SK-N-SH treated with all-trans-retinoic acid at 6 μM for 48 hours (cell line): ENCODE measurements at regions not wholly inside any gene's neighbourhood (a gene's known extent, or its start where the extent isn't known, plus 50 kb on each side); places are given as distances from the start of the nearest gene placed in this dataset.

ENCODE experiments used
- ATAC-seq: fragments of 200-7000 bp; cut with Tn5 transposase; 3 replicates; pipeline ENCODE4 v1.9.1; 2020; ENCODE audit warnings: mild to moderate bottlenecking, moderate library complexity
- ARNTL ChIP-seq: fragments of 450-650 bp; formaldehyde crosslinking; IDR thresholded peaks from 2 replicates; pipeline ENCODE4 v1.5.0; 2020; ENCODE audit warnings: low read depth, mild to moderate bottlenecking, moderate library complexity, borderline replicate concordance
- BACH2 ChIP-seq: fragments of 250-450 bp; sonication (Bioruptor Pico); IDR thresholded peaks from 2 replicates; pipeline ENCODE4 v1.9.0; 2021; ENCODE audit warnings: mild to moderate bottlenecking, borderline replicate concordance
- CSDC2 ChIP-seq: fragments of 250-450 bp; sonication (Bioruptor Pico); IDR thresholded peaks from 2 replicates; pipeline ENCODE4 v1.5.0; 2020; ENCODE audit warnings: mild to moderate bottlenecking, moderate library complexity
- ESRRG ChIP-seq: fragments of 250-450 bp; sonication (Bioruptor Pico); IDR thresholded peaks from 2 replicates; pipeline ENCODE4 v1.6.1; 2021; ENCODE audit warnings: mild to moderate bottlenecking
- GLIS3 ChIP-seq: fragments of 250-450 bp; sonication (Bioruptor Pico); IDR thresholded peaks from 2 replicates; pipeline ENCODE4 v1.5.0; 2020; ENCODE audit warnings: mild to moderate bottlenecking, moderate library complexity
- ISL1 ChIP-seq: fragments of 250-450 bp; sonication (Bioruptor Pico); IDR thresholded peaks from 2 replicates; pipeline ENCODE4 v2.1.2; 2022; ENCODE audit warnings: mild to moderate bottlenecking, moderate library complexity
- OSR1 ChIP-seq: fragments of 250-450 bp; sonication (Bioruptor Pico); IDR thresholded peaks from 2 replicates; pipeline ENCODE4 v1.8.0; 2022; ENCODE audit warnings: moderate library complexity, mild to moderate bottlenecking, inconsistent platforms
- PPARA ChIP-seq: fragments of 250-450 bp; sonication (Bioruptor Pico); IDR thresholded peaks from 2 replicates; pipeline ENCODE4 v1.5.0; 2020; ENCODE audit warnings: mild to moderate bottlenecking, borderline replicate concordance
- RARB ChIP-seq: fragments of 250-450 bp; sonication (Bioruptor Pico); IDR thresholded peaks from 2 replicates; pipeline ENCODE4 v1.8.0; 2021; ENCODE audit warnings: mild to moderate bottlenecking, moderate library complexity
- SNAI2 ChIP-seq: fragments of 250-450 bp; sonication (Bioruptor Pico); IDR thresholded peaks from 2 replicates; pipeline ENCODE4 v1.5.0; 2020; ENCODE audit warnings: mild to moderate bottlenecking, moderate library complexity
- TCF4 ChIP-seq: fragments of 250-450 bp; sonication (Bioruptor Pico); IDR thresholded peaks from 2 replicates; pipeline ENCODE4 v1.8.0; 2021; ENCODE audit warnings: mild to moderate bottlenecking, moderate library complexity, borderline replicate concordance
- TOX ChIP-seq: fragments of 250-450 bp; sonication (Bioruptor Pico); IDR thresholded peaks from 2 replicates; pipeline ENCODE4 v1.8.0; 2021; ENCODE audit warnings: mild to moderate bottlenecking, moderate library complexity, borderline replicate concordance
- ZC3H10 ChIP-seq: fragments of 250-450 bp; sonication (Bioruptor Pico); IDR thresholded peaks from 2 replicates; pipeline ENCODE4 v1.5.1; 2021; ENCODE audit warnings: mild to moderate bottlenecking, moderate library complexity
- ZFP3 ChIP-seq: fragments of 250-450 bp; sonication (Bioruptor Pico); IDR thresholded peaks from 2 replicates; pipeline ENCODE4 v1.5.0; 2020; ENCODE audit warnings: mild to moderate bottlenecking, moderate library complexity
- ZFP30 ChIP-seq: fragments of 450-650 bp; formaldehyde crosslinking; IDR thresholded peaks from 2 replicates; pipeline ENCODE4 v1.5.0; 2022; ENCODE audit warnings: mild to moderate bottlenecking, moderate library complexity
- ZNF565 ChIP-seq: fragments of 450-650 bp; formaldehyde crosslinking; conservative IDR thresholded peaks from 2 replicates; pipeline ENCODE4 v1.5.0; 2020; ENCODE audit warnings: low read depth, mild to moderate bottlenecking, moderate library complexity
- ZNF70 ChIP-seq: fragments of 450-650 bp; formaldehyde crosslinking; IDR thresholded peaks from 2 replicates; pipeline ENCODE4 v1.5.0; 2020; ENCODE audit warnings: mild to moderate bottlenecking, moderate library complexity
- ZNF8 ChIP-seq: fragments of 450-650 bp; formaldehyde crosslinking; IDR thresholded peaks from 2 replicates; pipeline ENCODE4 v1.5.0; 2020; ENCODE audit warnings: mild to moderate bottlenecking, moderate library complexity
- TF ChIP-seq, protein P1 (sequence below): fragments of 250-450 bp; sonication (Bioruptor Pico); IDR thresholded peaks from 2 replicates; pipeline ENCODE4 v1.8.0; 2020; ENCODE audit warnings: mild to moderate bottlenecking, moderate library complexity, borderline replicate concordance
- TF ChIP-seq, protein P2 (sequence below): fragments of 250-450 bp; sonication (Bioruptor Pico); IDR thresholded peaks from 2 replicates; pipeline ENCODE4 v1.8.0; 2021; ENCODE audit warnings: low read depth, mild to moderate bottlenecking, moderate library complexity, borderline replicate concordance
- TF ChIP-seq, protein P3 (sequence below): fragments of 250-450 bp; sonication (Bioruptor Pico); IDR thresholded peaks from 2 replicates; pipeline ENCODE4 v1.5.0; 2020; ENCODE audit warnings: mild to moderate bottlenecking, moderate library complexity

DNA sequence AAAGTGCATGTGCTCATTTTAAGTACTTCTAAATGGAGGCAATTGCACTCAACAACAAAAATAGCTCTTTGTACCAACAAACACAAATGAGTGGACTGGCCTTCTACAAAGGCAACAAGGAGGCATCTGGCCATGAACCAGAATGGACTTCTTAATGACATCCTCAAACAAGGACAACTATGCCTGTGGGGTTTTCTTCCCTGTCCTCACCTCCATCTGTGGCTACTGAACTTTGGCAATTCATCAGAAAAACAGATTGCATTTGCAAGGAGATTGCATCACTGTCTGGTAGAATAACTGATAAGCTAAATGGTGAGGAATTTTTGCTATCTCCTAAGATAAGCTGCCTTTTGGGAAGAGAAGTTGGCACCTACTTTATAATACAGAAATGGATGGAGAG is 447.3 kb upstream of the CCNG1 start (continued):
- TF ChIP-seq ESRRG: no peak
- no peak for TF ChIP-seq ZNF565 (CRISPR knock-in tag)
- TF ChIP-seq PPARA (CRISPR knock-in tag): no peak
- TF ChIP-seq OSR1 (CRISPR knock-in tag): no peak
- no peak for TF ChIP-seq ZC3H10 (CRISPR knock-in tag)
- no peak for TF ChIP-seq TCF4 (CRISPR knock-in tag)
- TF ChIP-seq CSDC2 (CRISPR knock-in tag): no peak
- TF ChIP-seq ARNTL: no peak
- TF ChIP-seq BACH2 (CRISPR knock-in tag): no peak
- TF ChIP-seq GLIS3 (CRISPR knock-in tag): no peak
- no peak for TF ChIP-seq ZFP30

GRCh38 chr5:162990856-162991497 is 446.4 kb upstream of the CCNG1 start:
- TF ChIP-seq ISL1 (CRISPR knock-in tag): no peak
- no peak for TF ChIP-seq PPARA (CRISPR knock-in tag)
- TF ChIP-seq ZNF8 (CRISPR knock-in tag): no peak
- no peak for TF ChIP-seq ARNTL
- TF ChIP-seq ZNF565 (CRISPR knock-in tag): no peak
- TF ChIP-seq OSR1 (CRISPR knock-in tag): no peak
- TF ChIP-seq, protein P1, sequence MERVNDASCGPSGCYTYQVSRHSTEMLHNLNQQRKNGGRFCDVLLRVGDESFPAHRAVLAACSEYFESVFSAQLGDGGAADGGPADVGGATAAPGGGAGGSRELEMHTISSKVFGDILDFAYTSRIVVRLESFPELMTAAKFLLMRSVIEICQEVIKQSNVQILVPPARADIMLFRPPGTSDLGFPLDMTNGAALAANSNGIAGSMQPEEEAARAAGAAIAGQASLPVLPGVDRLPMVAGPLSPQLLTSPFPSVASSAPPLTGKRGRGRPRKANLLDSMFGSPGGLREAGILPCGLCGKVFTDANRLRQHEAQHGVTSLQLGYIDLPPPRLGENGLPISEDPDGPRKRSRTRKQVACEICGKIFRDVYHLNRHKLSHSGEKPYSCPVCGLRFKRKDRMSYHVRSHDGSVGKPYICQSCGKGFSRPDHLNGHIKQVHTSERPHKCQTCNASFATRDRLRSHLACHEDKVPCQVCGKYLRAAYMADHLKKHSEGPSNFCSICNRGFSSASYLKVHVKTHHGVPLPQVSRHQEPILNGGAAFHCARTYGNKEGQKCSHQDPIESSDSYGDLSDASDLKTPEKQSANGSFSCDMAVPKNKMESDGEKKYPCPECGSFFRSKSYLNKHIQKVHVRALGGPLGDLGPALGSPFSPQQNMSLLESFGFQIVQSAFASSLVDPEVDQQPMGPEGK (CRISPR knock-in tag): no peak
- TF ChIP-seq RARB (CRISPR knock-in tag): no peak
- TF ChIP-seq TOX (CRISPR knock-in tag): no peak
- TF ChIP-seq ESRRG: no peak
- no peak for TF ChIP-seq ZFP3 (CRISPR knock-in tag)
- no peak for TF ChIP-seq TCF4 (CRISPR knock-in tag)
- no peak for TF ChIP-seq ZC3H10 (CRISPR knock-in tag)
- no peak for TF ChIP-seq BACH2 (CRISPR knock-in tag)
- TF ChIP-seq, protein P2, sequence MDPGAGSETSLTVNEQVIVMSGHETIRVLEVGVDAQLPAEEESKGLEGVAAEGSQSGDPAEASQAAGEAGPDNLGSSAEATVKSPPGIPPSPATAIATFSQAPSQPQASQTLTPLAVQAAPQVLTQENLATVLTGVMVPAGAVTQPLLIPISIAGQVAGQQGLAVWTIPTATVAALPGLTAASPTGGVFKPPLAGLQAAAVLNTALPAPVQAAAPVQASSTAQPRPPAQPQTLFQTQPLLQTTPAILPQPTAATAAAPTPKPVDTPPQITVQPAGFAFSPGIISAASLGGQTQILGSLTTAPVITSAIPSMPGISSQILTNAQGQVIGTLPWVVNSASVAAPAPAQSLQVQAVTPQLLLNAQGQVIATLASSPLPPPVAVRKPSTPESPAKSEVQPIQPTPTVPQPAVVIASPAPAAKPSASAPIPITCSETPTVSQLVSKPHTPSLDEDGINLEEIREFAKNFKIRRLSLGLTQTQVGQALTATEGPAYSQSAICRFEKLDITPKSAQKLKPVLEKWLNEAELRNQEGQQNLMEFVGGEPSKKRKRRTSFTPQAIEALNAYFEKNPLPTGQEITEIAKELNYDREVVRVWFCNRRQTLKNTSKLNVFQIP (CRISPR knock-in tag): no peak
- TF ChIP-seq, protein P3, sequence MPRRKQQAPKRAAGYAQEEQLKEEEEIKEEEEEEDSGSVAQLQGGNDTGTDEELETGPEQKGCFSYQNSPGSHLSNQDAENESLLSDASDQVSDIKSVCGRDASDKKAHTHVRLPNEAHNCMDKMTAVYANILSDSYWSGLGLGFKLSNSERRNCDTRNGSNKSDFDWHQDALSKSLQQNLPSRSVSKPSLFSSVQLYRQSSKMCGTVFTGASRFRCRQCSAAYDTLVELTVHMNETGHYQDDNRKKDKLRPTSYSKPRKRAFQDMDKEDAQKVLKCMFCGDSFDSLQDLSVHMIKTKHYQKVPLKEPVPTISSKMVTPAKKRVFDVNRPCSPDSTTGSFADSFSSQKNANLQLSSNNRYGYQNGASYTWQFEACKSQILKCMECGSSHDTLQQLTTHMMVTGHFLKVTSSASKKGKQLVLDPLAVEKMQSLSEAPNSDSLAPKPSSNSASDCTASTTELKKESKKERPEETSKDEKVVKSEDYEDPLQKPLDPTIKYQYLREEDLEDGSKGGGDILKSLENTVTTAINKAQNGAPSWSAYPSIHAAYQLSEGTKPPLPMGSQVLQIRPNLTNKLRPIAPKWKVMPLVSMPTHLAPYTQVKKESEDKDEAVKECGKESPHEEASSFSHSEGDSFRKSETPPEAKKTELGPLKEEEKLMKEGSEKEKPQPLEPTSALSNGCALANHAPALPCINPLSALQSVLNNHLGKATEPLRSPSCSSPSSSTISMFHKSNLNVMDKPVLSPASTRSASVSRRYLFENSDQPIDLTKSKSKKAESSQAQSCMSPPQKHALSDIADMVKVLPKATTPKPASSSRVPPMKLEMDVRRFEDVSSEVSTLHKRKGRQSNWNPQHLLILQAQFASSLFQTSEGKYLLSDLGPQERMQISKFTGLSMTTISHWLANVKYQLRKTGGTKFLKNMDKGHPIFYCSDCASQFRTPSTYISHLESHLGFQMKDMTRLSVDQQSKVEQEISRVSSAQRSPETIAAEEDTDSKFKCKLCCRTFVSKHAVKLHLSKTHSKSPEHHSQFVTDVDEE (CRISPR knock-in tag): no peak
- TF ChIP-seq ZFP30: no peak
- no peak for TF ChIP-seq ZNF70 (CRISPR knock-in tag)
- ATAC-seq: no peak

DNA sequence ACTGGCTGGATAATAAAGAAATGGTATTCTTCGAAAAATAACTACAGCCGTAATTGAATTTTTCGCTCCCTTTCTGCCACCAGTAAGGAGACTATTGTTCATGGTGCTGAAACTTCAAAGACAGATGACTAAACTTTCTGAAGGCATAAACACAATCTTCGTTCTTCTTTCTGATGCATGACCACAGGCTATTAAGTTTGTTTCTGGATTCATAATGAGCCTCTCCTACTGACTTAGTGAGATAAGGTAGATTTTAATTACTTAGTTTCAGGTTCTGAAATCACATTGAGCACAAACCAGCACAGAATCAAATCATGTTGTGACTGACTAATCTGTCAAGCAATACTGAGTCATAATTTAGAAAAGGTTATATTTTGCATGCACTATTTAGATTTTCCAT is 441.8 kb upstream of the CCNG1 start:
- ATAC-seq: no peak
- no peak for TF ChIP-seq OSR1 (CRISPR knock-in tag)
- TF ChIP-seq ZNF70 (CRISPR knock-in tag): no peak
- no peak for TF ChIP-seq PPARA (CRISPR knock-in tag)
- TF ChIP-seq ESRRG: no peak
- TF ChIP-seq, protein P2 (CRISPR knock-in tag): no peak
- TF ChIP-seq ARNTL: no peak
- TF ChIP-seq ZNF565 (CRISPR knock-in tag): no peak
- no peak for TF ChIP-seq ZFP30
- no peak for TF ChIP-seq GLIS3 (CRISPR knock-in tag)
- no peak for TF ChIP-seq ZC3H10 (CRISPR knock-in tag)
- no peak for TF ChIP-seq SNAI2 (CRISPR knock-in tag)
- no peak for TF ChIP-seq TCF4 (CRISPR knock-in tag)
- TF ChIP-seq RARB (CRISPR knock-in tag): no peak
- TF ChIP-seq ZFP3 (CRISPR knock-in tag): no peak
- TF ChIP-seq, protein P3 (CRISPR knock-in tag): no peak
- TF ChIP-seq, protein P1 (CRISPR knock-in tag): no peak
- TF ChIP-seq, all 23 proteins: peak for 0
